ENCODE measurements at regions not wholly inside any gene's neighbourhood (a gene's known extent, or its start where the extent isn't known, plus 50 kb on each side); places are given as distances from the start of the nearest gene placed in this dataset.

DNA sequence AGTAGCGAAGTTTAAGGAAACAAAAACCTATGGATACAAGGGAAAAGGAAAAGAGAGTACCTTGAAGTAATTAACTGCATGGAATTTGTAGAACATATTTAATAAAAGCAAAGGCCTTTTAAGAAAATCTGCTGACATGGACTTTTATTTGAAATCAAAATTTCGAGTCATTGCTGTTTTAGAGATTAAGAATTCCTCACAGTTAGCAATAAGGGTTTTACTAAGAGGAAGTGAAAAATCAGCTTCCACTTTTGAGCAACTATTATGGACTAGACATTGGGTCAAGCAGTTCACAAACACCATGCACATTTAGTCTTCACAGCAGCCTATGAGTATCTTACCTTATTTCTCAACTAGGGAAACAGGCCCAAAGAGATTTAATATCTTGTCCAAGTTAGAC lies 876.3 kb downstream of the BCL11A start:
- Histone ChIP-seq H3K9me3 (ENCODE audit: control insufficient read depth, insufficient read depth, low read depth, low read length) (no peaks in the 10 kb centered on the region), H3K4me3 (ENCODE audit: low read depth in 2 of 2, low read length in 2 of 2) (no peak overlapping the region), H3K27ac (ENCODE audit: low read length) (no peak overlapping the region), H3K27me3 (ENCODE audit: control insufficient read depth, insufficient read depth, low read length) (no peaks in the 10 kb centered on the region), H3K36me3 (ENCODE audit: control insufficient read depth, insufficient read depth, low read length) (no peaks in the 10 kb centered on the region), H3K4me1 (ENCODE audit: control insufficient read depth, insufficient read depth, low read length) (no peaks in the 10 kb centered on the region)
- no TSS peak for BruUV-seq (replicated peaks)
- TF ChIP-seq, protein P1, sequence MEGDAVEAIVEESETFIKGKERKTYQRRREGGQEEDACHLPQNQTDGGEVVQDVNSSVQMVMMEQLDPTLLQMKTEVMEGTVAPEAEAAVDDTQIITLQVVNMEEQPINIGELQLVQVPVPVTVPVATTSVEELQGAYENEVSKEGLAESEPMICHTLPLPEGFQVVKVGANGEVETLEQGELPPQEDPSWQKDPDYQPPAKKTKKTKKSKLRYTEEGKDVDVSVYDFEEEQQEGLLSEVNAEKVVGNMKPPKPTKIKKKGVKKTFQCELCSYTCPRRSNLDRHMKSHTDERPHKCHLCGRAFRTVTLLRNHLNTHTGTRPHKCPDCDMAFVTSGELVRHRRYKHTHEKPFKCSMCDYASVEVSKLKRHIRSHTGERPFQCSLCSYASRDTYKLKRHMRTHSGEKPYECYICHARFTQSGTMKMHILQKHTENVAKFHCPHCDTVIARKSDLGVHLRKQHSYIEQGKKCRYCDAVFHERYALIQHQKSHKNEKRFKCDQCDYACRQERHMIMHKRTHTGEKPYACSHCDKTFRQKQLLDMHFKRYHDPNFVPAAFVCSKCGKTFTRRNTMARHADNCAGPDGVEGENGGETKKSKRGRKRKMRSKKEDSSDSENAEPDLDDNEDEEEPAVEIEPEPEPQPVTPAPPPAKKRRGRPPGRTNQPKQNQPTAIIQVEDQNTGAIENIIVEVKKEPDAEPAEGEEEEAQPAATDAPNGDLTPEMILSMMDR (IDR thresholded peaks at IDR 0.05), result no peak
- TF ChIP-seq TCF7L2 (IDR thresholded peaks at IDR 0.05; ENCODE audit: low read depth, low read length) (no peak), POLR2AphosphoS5 (IDR thresholded peaks at IDR 0.05; ENCODE audit: low read depth, low read length) (no peak), SIN3A (IDR thresholded peaks at IDR 0.05; ENCODE audit: borderline replicate concordance, insufficient read depth, low read depth, low read length) (no peak)
- TF ChIP-seq, protein P2, sequence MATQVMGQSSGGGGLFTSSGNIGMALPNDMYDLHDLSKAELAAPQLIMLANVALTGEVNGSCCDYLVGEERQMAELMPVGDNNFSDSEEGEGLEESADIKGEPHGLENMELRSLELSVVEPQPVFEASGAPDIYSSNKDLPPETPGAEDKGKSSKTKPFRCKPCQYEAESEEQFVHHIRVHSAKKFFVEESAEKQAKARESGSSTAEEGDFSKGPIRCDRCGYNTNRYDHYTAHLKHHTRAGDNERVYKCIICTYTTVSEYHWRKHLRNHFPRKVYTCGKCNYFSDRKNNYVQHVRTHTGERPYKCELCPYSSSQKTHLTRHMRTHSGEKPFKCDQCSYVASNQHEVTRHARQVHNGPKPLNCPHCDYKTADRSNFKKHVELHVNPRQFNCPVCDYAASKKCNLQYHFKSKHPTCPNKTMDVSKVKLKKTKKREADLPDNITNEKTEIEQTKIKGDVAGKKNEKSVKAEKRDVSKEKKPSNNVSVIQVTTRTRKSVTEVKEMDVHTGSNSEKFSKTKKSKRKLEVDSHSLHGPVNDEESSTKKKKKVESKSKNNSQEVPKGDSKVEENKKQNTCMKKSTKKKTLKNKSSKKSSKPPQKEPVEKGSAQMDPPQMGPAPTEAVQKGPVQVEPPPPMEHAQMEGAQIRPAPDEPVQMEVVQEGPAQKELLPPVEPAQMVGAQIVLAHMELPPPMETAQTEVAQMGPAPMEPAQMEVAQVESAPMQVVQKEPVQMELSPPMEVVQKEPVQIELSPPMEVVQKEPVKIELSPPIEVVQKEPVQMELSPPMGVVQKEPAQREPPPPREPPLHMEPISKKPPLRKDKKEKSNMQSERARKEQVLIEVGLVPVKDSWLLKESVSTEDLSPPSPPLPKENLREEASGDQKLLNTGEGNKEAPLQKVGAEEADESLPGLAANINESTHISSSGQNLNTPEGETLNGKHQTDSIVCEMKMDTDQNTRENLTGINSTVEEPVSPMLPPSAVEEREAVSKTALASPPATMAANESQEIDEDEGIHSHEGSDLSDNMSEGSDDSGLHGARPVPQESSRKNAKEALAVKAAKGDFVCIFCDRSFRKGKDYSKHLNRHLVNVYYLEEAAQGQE (IDR thresholded peaks at IDR 0.05; ENCODE audit: insufficient read depth in 1 of 2, low read depth in 2 of 2, low read length in 1 of 2), result no peak
- intact Hi-C loops (cut with micrococcal nuclease; ENCODE audit: unreplicated experiment) (no loop called here), in situ Hi-C loops (cut with HindIII; ENCODE audit: low pct_unique_long_range_greater_than_20kb, low sequenced_read_pairs) (no loop called here)
- ChIA-PET POLR2A (no interaction called here), CTCF (no interaction called here)
- no peak for ATAC-seq
- DNase-seq (ENCODE audit: low read depth, low spot score), result no peak

DNA sequence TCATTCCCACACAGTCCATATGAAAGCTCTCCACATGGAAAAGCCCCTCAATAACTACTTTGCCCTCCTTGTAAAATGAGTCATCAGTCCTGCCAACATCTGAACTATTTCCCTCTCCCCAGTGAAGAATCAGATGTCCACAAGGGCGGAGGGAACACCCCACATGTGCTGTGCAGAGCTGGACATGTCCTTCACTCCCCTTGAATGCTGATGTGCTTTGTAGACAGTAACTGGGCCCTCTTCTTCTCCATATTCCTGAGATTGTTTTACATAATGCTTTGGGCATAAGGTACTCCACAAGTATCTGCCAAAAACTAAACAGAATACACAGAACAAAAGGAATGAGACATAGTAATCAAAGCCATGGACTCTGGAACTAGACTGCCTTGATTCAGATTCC lies 879.4 kb downstream of the BCL11A start:
- no peaks in the 10 kb centered on the region for H3K36me3 ChIP-seq (ENCODE audit: control insufficient read depth, insufficient read depth, low read length)
- BruUV-seq (replicated peaks), result no TSS peak

More for the DNA sequence above, 879.4 kb downstream of the BCL11A start:
- in situ Hi-C loops (cut with HindIII; ENCODE audit: low pct_unique_long_range_greater_than_20kb, low sequenced_read_pairs), result no loop called here
- no peaks in the 10 kb centered on the region for H3K27me3 ChIP-seq (ENCODE audit: control insufficient read depth, insufficient read depth, low read length)
- no peaks in the 10 kb centered on the region for H3K4me1 ChIP-seq (ENCODE audit: control insufficient read depth, insufficient read depth, low read length)
- CTCF ChIA-PET, result no interaction called here
- no peaks in the 10 kb centered on the region for H3K9me3 ChIP-seq (ENCODE audit: control insufficient read depth, insufficient read depth, low read depth, low read length)
- intact Hi-C loops (cut with micrococcal nuclease; ENCODE audit: unreplicated experiment), result no loop called here
- no peak overlapping the region for H3K27ac ChIP-seq (ENCODE audit: low read length)
- POLR2A ChIA-PET, result no interaction called here
- ATAC-seq, result no peak
- DNase-seq (ENCODE audit: low read depth, low spot score), result no peak
- no peak overlapping the region for H3K4me3 ChIP-seq (ENCODE audit: low read depth in 2 of 2, low read length in 2 of 2)
- no peak for TF ChIP-seq TCF7L2 (IDR thresholded peaks at IDR 0.05; ENCODE audit: low read depth, low read length)
- TF ChIP-seq, protein P2 (IDR thresholded peaks at IDR 0.05; ENCODE audit: insufficient read depth in 1 of 2, low read depth in 2 of 2, low read length in 1 of 2), result no peak
- TF ChIP-seq SIN3A (IDR thresholded peaks at IDR 0.05; ENCODE audit: borderline replicate concordance, insufficient read depth, low read depth, low read length), result no peak
- TF ChIP-seq POLR2AphosphoS5 (IDR thresholded peaks at IDR 0.05; ENCODE audit: low read depth, low read length), result no peak
- TF ChIP-seq, protein P1 (IDR thresholded peaks at IDR 0.05), result no peak
